GM23338 (cell line): ENCODE measurements at regions not wholly inside any gene's neighbourhood (a gene's known extent, or its start where the extent isn't known, plus 50 kb on each side); places are given as distances from the start of the nearest gene placed in this dataset.

Experiments used
- ATAC-seq: fragments of 200-7000 bp; cut with Tn5 transposase; 3 replicates; pipeline ENCODE4 v1.9.1; 2020
- DNase-seq: peaks from one replicate; pipeline ENCODE4 v3.0.0-alpha.2; 2015; ENCODE audit warnings: low spot score
- H2AFZ ChIP-seq: fragments of 200-600 bp; sonication (generic); 2 replicates; pipeline ENCODE4 v1.8.0; 2016; ENCODE audit warnings: antibody characterized with exemption, mild to moderate bottlenecking, moderate library complexity
- H3F3A ChIP-seq: fragments of 200-600 bp; sonication (generic); replicated peaks from 2 replicates; pipeline ENCODE4 v1.8.0; 2017; ENCODE audit warnings: antibody characterized with exemption, mixed run types, low read depth
- H3K27ac ChIP-seq: fragments of 200-600 bp; sonication (generic); 2 replicates; pipeline ENCODE4 v1.6.1; 2016; ENCODE audit warnings: low read depth
- H3K27me3 ChIP-seq: fragments of 200-600 bp; sonication (generic); 2 replicates; pipeline ENCODE4 v1.8.0; 2016; ENCODE audit warnings: mild to moderate bottlenecking, mixed run types, moderate library complexity; ENCODE audit not compliant: insufficient read depth
- H3K36me3 ChIP-seq: fragments of 200-600 bp; sonication (generic); 2 replicates; pipeline ENCODE4 v1.8.0; 2016; ENCODE audit warnings: mild to moderate bottlenecking; ENCODE audit not compliant: insufficient read depth
- H3K4me1 ChIP-seq: fragments of 200-600 bp; sonication (generic); 2 replicates; pipeline ENCODE4 v1.8.0; 2016; ENCODE audit warnings: mild to moderate bottlenecking, moderate library complexity; ENCODE audit not compliant: insufficient read depth
- H3K4me2 ChIP-seq: fragments of 200-600 bp; sonication (generic); 2 replicates; pipeline ENCODE4 v1.7.1; 2017; ENCODE audit warnings: mixed run types
- H3K4me3 ChIP-seq: fragments of 200-600 bp; sonication (generic); 2 replicates; pipeline ENCODE4 v1.6.1; 2016; ENCODE audit warnings: mixed run types
- H3K79me2 ChIP-seq: fragments of 200-600 bp; sonication (generic); replicated peaks from 2 replicates; pipeline ENCODE4 v1.8.0; 2017; ENCODE audit warnings: mild to moderate bottlenecking; ENCODE audit not compliant: insufficient read depth
- H3K9me2 ChIP-seq: fragments of 200-600 bp; sonication (generic); 2 replicates; pipeline ENCODE4 v1.8.0; 2017; ENCODE audit not compliant: insufficient read depth
- H4K20me1 ChIP-seq: fragments of 200-600 bp; sonication (generic); replicated peaks from 2 replicates; pipeline ENCODE4 v1.8.0; 2017; ENCODE audit warnings: mild to moderate bottlenecking; ENCODE audit not compliant: insufficient read depth
- H3K27ac Mint-ChIP-seq: 2 replicates; pipeline ENCODE4 v1.8.0; 2020; ENCODE audit warnings: inconsistent platforms, mild to moderate bottlenecking, moderate library complexity, mixed read lengths
- H3K27me3 Mint-ChIP-seq: 3 replicates; pipeline ENCODE4 v1.8.0; 2022; ENCODE audit warnings: low read depth, mild to moderate bottlenecking, moderate library complexity, mixed read lengths, inconsistent platforms; ENCODE audit not compliant: insufficient read depth, poor library complexity
- H3K36me3 Mint-ChIP-seq: 3 replicates; pipeline ENCODE4 v1.8.0; 2021; ENCODE audit warnings: low read depth, mild to moderate bottlenecking, inconsistent platforms, moderate library complexity, mixed read lengths
- H3K4me1 Mint-ChIP-seq: 3 replicates; pipeline ENCODE4 v1.8.0; 2020; ENCODE audit warnings: mild to moderate bottlenecking, inconsistent platforms, mixed read lengths
- H3K4me3 Mint-ChIP-seq: 3 replicates; pipeline ENCODE4 v1.8.0; 2021; ENCODE audit warnings: moderate library complexity, mild to moderate bottlenecking, inconsistent platforms, mixed read lengths
- H3K9me3 Mint-ChIP-seq: 3 replicates; pipeline ENCODE4 v1.8.0; 2020; ENCODE audit warnings: moderate library complexity, mild to moderate bottlenecking, inconsistent platforms, mixed read lengths
- CREB1 ChIP-seq: fragments of 250-450 bp; sonication (Bioruptor Pico); IDR thresholded peaks from 2 replicates; pipeline ENCODE4 v1.5.0; 2020; ENCODE audit warnings: low read depth, mild to moderate bottlenecking, moderate library complexity
- EZH2 ChIP-seq: fragments of 200-600 bp; sonication (generic); IDR thresholded peaks from one replicate; pipeline ENCODE4 v1.8.0; 2017; ENCODE audit warnings: antibody characterized with exemption, mild to moderate bottlenecking, low read depth; ENCODE audit not compliant: unreplicated experiment
- EZH2phosphoT487 ChIP-seq: fragments of 200-600 bp; sonication (generic); IDR thresholded peaks from one replicate; pipeline ENCODE4 v1.8.1; 2018; ENCODE audit warnings: antibody characterized with exemption; ENCODE audit not compliant: unreplicated experiment
- JUNB ChIP-seq: IDR thresholded peaks from one replicate; pipeline ENCODE4 v1.6.1; 2016; ENCODE audit warnings: antibody characterized with exemption; ENCODE audit not compliant: unreplicated experiment
- NANOG ChIP-seq: IDR thresholded peaks from 2 replicates; pipeline ENCODE4 v1.6.1; 2016; ENCODE audit warnings: antibody characterized with exemption, borderline replicate concordance
- POLR2AphosphoS5 ChIP-seq: IDR thresholded peaks from 2 replicates; pipeline ENCODE4 v1.6.1; 2016; ENCODE audit warnings: antibody characterized with exemption, low read depth
- STAT1 ChIP-seq: IDR thresholded peaks from one replicate; pipeline ENCODE4 v1.6.1; 2016; ENCODE audit warnings: antibody characterized with exemption; ENCODE audit not compliant: unreplicated experiment
- ZNF114 ChIP-seq: fragments of 250-450 bp; sonication (Bioruptor Pico); IDR thresholded peaks from 2 replicates; pipeline ENCODE4 v1.5.0; 2020; ENCODE audit warnings: mild to moderate bottlenecking, moderate library complexity
- ZNF331 ChIP-seq: fragments of 250-450 bp; sonication (Bioruptor Pico); IDR thresholded peaks from 2 replicates; pipeline ENCODE4 v1.5.0; 2020; ENCODE audit warnings: low read depth, mild to moderate bottlenecking, moderate library complexity
- ZNF462 ChIP-seq: fragments of 250-450 bp; sonication (Bioruptor Pico); IDR thresholded peaks from 2 replicates; pipeline ENCODE4 v1.5.0; 2020; ENCODE audit warnings: mild to moderate bottlenecking, moderate library complexity
- TF ChIP-seq, protein P1 (sequence below): IDR thresholded peaks from one replicate; pipeline ENCODE4 v1.6.1; 2018; ENCODE audit warnings: antibody characterized with exemption; ENCODE audit not compliant: unreplicated experiment
- TF ChIP-seq, protein P2 (sequence below), 2 experiments: fragments of 200-600 bp in 1 of 2; sonication (generic) in 1 of 2; conservative IDR thresholded peaks; 2 replicates each; pipeline versions ENCODE4 v1.5.1 to v1.6.1; 2016 to 2017; ENCODE audit warnings: antibody characterized with exemption in 2 of 2, low read depth in 2 of 2, mild to moderate bottlenecking in 2 of 2, moderate library complexity in 1 of 2

DNA sequence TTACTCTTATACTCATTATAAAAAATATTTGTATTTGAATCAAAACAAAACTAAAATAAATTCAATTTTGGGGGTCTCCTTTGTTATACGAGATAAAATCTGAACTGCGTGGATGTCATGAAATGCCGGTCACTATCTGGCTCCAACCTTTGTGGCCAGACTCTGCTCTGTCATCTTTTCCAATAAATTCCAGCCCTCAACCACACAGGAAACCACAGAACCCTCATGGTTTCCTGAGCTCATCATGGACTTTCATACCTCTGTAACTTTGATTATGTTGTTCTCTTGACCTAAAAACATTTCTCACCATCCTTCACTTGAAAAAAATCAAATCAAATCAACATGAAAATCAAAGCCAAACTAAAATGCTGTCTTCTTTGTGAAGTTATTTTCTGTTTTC is 724.7 kb downstream of the METTL4 start:
- Histone ChIP-seq H3K4me2 (no peak overlapping the region), H4K20me1 (no peaks in the 10 kb centered on the region; the same call in 1 of the 2 replicates), H3K36me3 (no peaks in the 10 kb centered on the region), H3F3A (no peaks in the 10 kb centered on the region), H3K9me2 (no peaks in the 10 kb centered on the region), H3K27ac (no peak overlapping the region), H3K79me2 (no peaks in the 10 kb centered on the region), H3K27me3 (no peaks in the 10 kb centered on the region), H2AFZ (no peak overlapping the region), H3K4me3 (no peak overlapping the region), H3K4me1 (no peaks in the 10 kb centered on the region)
- no peaks in the 10 kb centered on the region for H3K9me3 Mint-ChIP-seq
- H3K27ac Mint-ChIP-seq: no peak overlapping the region
- H3K36me3 Mint-ChIP-seq: no peaks in the 10 kb centered on the region
- H3K4me1 Mint-ChIP-seq: no peaks in the 10 kb centered on the region
- TF ChIP-seq NANOG: no peak
- TF ChIP-seq JUNB: no peak
- TF ChIP-seq ZNF114 (CRISPR knock-in tag): no peak
- no peak for TF ChIP-seq STAT1
- no peak for DNase-seq
- no peak for ATAC-seq
- H3K27me3 Mint-ChIP-seq: no peaks in the 10 kb centered on the region
- no peak overlapping the region for H3K4me3 Mint-ChIP-seq

DNA sequence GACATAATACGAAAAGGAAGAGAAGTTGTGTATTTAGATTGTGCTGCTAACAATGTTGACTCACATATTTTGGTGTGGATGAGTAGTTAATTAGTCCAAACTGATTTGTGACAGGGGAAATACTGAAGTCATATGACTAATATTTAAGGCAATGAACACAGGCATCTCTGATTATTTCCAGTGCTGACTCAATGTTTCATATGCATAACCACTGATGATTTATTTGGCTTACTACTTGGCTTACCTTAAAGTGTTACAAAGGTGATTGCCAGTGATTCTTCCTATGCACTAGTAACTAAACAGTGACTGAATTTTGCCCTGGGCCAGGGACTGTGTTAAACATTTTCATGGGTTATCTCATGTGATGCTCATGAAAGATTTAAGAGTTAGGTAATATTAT is 722.6 kb downstream of the METTL4 start:
- Histone ChIP-seq H3K4me3 (no peak overlapping the region), H4K20me1 (no peaks in the 10 kb centered on the region), H3K4me2 (no peak overlapping the region), H3K79me2 (no peaks in the 10 kb centered on the region), H2AFZ (no peak overlapping the region), H3F3A (no peaks in the 10 kb centered on the region), H3K36me3 (no peaks in the 10 kb centered on the region), H3K27me3 (no peaks in the 10 kb centered on the region), H3K27ac (no peak overlapping the region), H3K9me2 (no peaks in the 10 kb centered on the region), H3K4me1 (no peaks in the 10 kb centered on the region)
- Mint-ChIP-seq H3K4me3 (no peak overlapping the region), H3K4me1 (no peaks in the 10 kb centered on the region), H3K36me3 (no peaks in the 10 kb centered on the region), H3K9me3 (no peaks in the 10 kb centered on the region), H3K27ac (no peak overlapping the region), H3K27me3 (no peaks in the 10 kb centered on the region)
- DNase-seq: no peak
- ATAC-seq: no peak
- TF ChIP-seq EZH2phosphoT487: no peak
- TF ChIP-seq, protein P1, sequence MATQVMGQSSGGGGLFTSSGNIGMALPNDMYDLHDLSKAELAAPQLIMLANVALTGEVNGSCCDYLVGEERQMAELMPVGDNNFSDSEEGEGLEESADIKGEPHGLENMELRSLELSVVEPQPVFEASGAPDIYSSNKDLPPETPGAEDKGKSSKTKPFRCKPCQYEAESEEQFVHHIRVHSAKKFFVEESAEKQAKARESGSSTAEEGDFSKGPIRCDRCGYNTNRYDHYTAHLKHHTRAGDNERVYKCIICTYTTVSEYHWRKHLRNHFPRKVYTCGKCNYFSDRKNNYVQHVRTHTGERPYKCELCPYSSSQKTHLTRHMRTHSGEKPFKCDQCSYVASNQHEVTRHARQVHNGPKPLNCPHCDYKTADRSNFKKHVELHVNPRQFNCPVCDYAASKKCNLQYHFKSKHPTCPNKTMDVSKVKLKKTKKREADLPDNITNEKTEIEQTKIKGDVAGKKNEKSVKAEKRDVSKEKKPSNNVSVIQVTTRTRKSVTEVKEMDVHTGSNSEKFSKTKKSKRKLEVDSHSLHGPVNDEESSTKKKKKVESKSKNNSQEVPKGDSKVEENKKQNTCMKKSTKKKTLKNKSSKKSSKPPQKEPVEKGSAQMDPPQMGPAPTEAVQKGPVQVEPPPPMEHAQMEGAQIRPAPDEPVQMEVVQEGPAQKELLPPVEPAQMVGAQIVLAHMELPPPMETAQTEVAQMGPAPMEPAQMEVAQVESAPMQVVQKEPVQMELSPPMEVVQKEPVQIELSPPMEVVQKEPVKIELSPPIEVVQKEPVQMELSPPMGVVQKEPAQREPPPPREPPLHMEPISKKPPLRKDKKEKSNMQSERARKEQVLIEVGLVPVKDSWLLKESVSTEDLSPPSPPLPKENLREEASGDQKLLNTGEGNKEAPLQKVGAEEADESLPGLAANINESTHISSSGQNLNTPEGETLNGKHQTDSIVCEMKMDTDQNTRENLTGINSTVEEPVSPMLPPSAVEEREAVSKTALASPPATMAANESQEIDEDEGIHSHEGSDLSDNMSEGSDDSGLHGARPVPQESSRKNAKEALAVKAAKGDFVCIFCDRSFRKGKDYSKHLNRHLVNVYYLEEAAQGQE: no peak
- TF ChIP-seq CREB1: no peak
- no peak for TF ChIP-seq POLR2AphosphoS5
- TF ChIP-seq, protein P2, sequence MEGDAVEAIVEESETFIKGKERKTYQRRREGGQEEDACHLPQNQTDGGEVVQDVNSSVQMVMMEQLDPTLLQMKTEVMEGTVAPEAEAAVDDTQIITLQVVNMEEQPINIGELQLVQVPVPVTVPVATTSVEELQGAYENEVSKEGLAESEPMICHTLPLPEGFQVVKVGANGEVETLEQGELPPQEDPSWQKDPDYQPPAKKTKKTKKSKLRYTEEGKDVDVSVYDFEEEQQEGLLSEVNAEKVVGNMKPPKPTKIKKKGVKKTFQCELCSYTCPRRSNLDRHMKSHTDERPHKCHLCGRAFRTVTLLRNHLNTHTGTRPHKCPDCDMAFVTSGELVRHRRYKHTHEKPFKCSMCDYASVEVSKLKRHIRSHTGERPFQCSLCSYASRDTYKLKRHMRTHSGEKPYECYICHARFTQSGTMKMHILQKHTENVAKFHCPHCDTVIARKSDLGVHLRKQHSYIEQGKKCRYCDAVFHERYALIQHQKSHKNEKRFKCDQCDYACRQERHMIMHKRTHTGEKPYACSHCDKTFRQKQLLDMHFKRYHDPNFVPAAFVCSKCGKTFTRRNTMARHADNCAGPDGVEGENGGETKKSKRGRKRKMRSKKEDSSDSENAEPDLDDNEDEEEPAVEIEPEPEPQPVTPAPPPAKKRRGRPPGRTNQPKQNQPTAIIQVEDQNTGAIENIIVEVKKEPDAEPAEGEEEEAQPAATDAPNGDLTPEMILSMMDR (conservative IDR thresholded peaks at IDR 0.05; ENCODE audit: low read depth in 2 of 2): no peak
- no peak for TF ChIP-seq STAT1
- TF ChIP-seq EZH2: no peak
- no peak for TF ChIP-seq JUNB
- TF ChIP-seq ZNF331: no peak
- TF ChIP-seq ZNF462 (CRISPR knock-in tag): no peak
